ENCODE measurements at regions not wholly inside any gene's neighbourhood (a gene's known extent, or its start where the extent isn't known, plus 50 kb on each side); places are given as distances from the start of the nearest gene placed in this dataset.

GRCh38 chr1:90572446-90572845 is 144.7 kb downstream of the BARHL2 start:
- no CpG with 5 or more reads among the region's 3 CpGs for WGBS (ENCODE audit: extremely low coverage, insufficient read length, low lambda C conversion rate)
- Histone ChIP-seq H3K4me1 (ENCODE audit: insufficient read depth, low read length) (no peaks in the 10 kb centered on the region), H3K14ac (ENCODE audit: insufficient read depth, low read length) (no peak overlapping the region), H2AFZ (ENCODE audit: low read length) (no peak overlapping the region), H3K9me3 (ENCODE audit: control insufficient read depth, low read depth, low read length) (no peaks in the 10 kb centered on the region), H3K9ac (ENCODE audit: extremely low read depth, insufficient read length, low read length) (no peak overlapping the region), H3K79me1 (ENCODE audit: insufficient read depth, low read depth, low read length, poor library complexity, severe bottlenecking) (no peaks in the 10 kb centered on the region), H3K4ac (ENCODE audit: low read depth, low read length) (no peak overlapping the region), H3K23ac (ENCODE audit: insufficient read length, low read depth, low read length) (no peak overlapping the region), H2BK5ac (ENCODE audit: insufficient read length, low read length) (no peak overlapping the region), H2AK5ac (ENCODE audit: insufficient read length, low read length) (no peak overlapping the region), H3K27me3 (ENCODE audit: insufficient read depth, low read length) (no peaks in the 10 kb centered on the region), H2BK12ac (ENCODE audit: insufficient read length, low read depth, low read length) (no peak overlapping the region), H2BK20ac (ENCODE audit: low read depth, low read length, poor library complexity, severe bottlenecking) (no peak overlapping the region), H2BK15ac (ENCODE audit: low read depth, low read length) (no peak overlapping the region), H3T11ph (ENCODE audit: low read length) (no peak overlapping the region), H3K23me2 (ENCODE audit: insufficient read length, low read depth, low read length, poor library complexity, severe bottlenecking) (no peaks in the 10 kb centered on the region), H3K27ac (ENCODE audit: insufficient read length, low read depth, low read length) (no peak overlapping the region), H2BK120ac (ENCODE audit: low read depth, low read length, poor library complexity, severe bottlenecking) (no peak overlapping the region), H3K79me2 (ENCODE audit: insufficient read depth, low read length) (no peaks in the 10 kb centered on the region), H4K5ac (ENCODE audit: insufficient read length, low read depth, low read length) (no peak overlapping the region), H4K20me1 (ENCODE audit: control insufficient read depth, insufficient read depth, insufficient read length) (no peaks in the 10 kb centered on the region), H4K91ac (ENCODE audit: insufficient read length, low read depth, low read length) (no peak overlapping the region), H3K56ac (ENCODE audit: insufficient read length, low read depth, low read length) (no peak overlapping the region), H3K4me2 (ENCODE audit: insufficient read depth, insufficient read length, low read length) (no peak overlapping the region), H3K18ac (ENCODE audit: insufficient read length, low read depth, low read length) (no peak overlapping the region), H4K8ac (replicated peaks; ENCODE audit: insufficient read length, low read depth, low read length) (no peak overlapping the region)
- no peak for TF ChIP-seq CTCF (conservative IDR thresholded peaks at IDR 0.05)
- DNase-seq = no peak
- H3K9me3 Mint-ChIP-seq = no peaks in the 10 kb centered on the region
- no peak overlapping the region for H3K27ac Mint-ChIP-seq
- peaks cover 2 to 9% of the 10 kb centered on the region in 2 experiments for H3K4me1 Mint-ChIP-seq
- peaks cover 5% of the 10 kb centered on the region for H3K27me3 Mint-ChIP-seq (ENCODE audit: low read depth)
- no peak overlapping the region for H3K4me3 Mint-ChIP-seq
- H3K36me3 Mint-ChIP-seq (ENCODE audit: insufficient read depth in 1 of 3, low read depth in 3 of 3) = no peaks in the 10 kb centered on the region; a peak in 1 of 7 replicates
